ENCODE measurements at regions not wholly inside any gene's neighbourhood (a gene's known extent, or its start where the extent isn't known, plus 50 kb on each side); places are given as distances from the start of the nearest gene placed in this dataset.

GRCh38 chr2:104431701-104432121, 422.2 kb upstream of the POU3F3 start:
- Mint-ChIP-seq H3K4me3 (no peak overlapping the region), H3K4me1 (peaks cover 67% of the 10 kb centered on the region), H3K27me3 (ENCODE audit: insufficient read depth, low read depth) (peaks cover 4% of the 10 kb centered on the region), H3K9me3 (peaks cover 2% of the 10 kb centered on the region), H3K27ac (no peak overlapping the region), H3K36me3 (no peaks in the 10 kb centered on the region)
- no peak for TF ChIP-seq EZH2phosphoT487 (IDR thresholded peaks at IDR 0.05)
- no peak for TF ChIP-seq CTCF (IDR thresholded peaks at IDR 0.05)
- no peak for TF ChIP-seq EZH2 (IDR thresholded peaks at IDR 0.05)
- Histone ChIP-seq H3K9me3 (ENCODE audit: low read depth) (no peaks in the 10 kb centered on the region), H3K4me2 (no peak overlapping the region), H3F3A (ENCODE audit: low read depth) (peaks cover 10% of the 10 kb centered on the region), H3K27me3 (no peaks in the 10 kb centered on the region), H4K20me1 (ENCODE audit: low read depth) (peaks cover 4% of the 10 kb centered on the region), H2AFZ (replicated peaks) (no peak overlapping the region), H3K9ac (no peak overlapping the region), H3K79me2 (ENCODE audit: low read depth) (no peaks in the 10 kb centered on the region), H3K4me3 (no peak overlapping the region), H3K4me1 (peaks cover 23% of the 10 kb centered on the region), H3K27ac (no peak overlapping the region), H3K36me3 (no peaks in the 10 kb centered on the region)
- DNase-seq (ENCODE audit: low spot score) = no peak

DNA sequence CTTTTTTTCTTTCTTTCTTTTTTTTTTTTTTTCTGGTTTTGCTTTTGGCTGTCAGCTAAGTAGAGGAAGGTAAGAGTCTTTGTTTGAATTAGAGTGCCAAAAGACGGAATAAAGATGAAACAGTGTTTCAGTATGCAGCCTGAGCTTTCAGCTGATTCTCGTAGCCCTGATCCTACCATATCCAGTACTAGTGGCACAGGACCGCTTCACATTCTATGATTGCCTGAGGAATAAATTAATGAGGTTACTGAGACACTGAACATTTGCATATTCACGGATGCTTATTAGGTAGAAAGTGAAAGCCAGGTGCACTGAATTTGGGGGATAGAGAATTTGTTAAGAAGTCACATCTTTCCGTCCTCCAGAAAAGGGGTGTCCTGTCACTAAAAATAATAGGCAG, 421.5 kb upstream of the POU3F3 start:
- Histone ChIP-seq H3K9ac (no peak overlapping the region), H3K79me2 (ENCODE audit: low read depth) (no peaks in the 10 kb centered on the region), H2AFZ (replicated peaks) (no peak overlapping the region), H3K27me3 (no peaks in the 10 kb centered on the region), H3K4me2 (no peak overlapping the region), H3K27ac (no peak overlapping the region), H3K4me3 (no peak overlapping the region), H3F3A (ENCODE audit: low read depth) (peaks cover 10% of the 10 kb centered on the region), H3K9me3 (ENCODE audit: low read depth) (no peaks in the 10 kb centered on the region), H3K4me1 (peaks cover 23% of the 10 kb centered on the region), H4K20me1 (ENCODE audit: low read depth) (peaks cover 4% of the 10 kb centered on the region), H3K36me3 (no peaks in the 10 kb centered on the region)
- TF ChIP-seq EZH2 (IDR thresholded peaks at IDR 0.05) (no peak), CTCF (IDR thresholded peaks at IDR 0.05) (no peak), EZH2phosphoT487 (IDR thresholded peaks at IDR 0.05) (no peak)
- H3K27ac Mint-ChIP-seq = peak overlapping the region; percentile 46
- H3K4me1 Mint-ChIP-seq = peaks cover 66% of the 10 kb centered on the region
- no peak overlapping the region for H3K4me3 Mint-ChIP-seq
- no peak for DNase-seq (ENCODE audit: low spot score)
- peaks cover 4% of the 10 kb centered on the region for H3K9me3 Mint-ChIP-seq
- peaks cover 2% of the 10 kb centered on the region for H3K36me3 Mint-ChIP-seq
- H3K27me3 Mint-ChIP-seq (ENCODE audit: insufficient read depth, low read depth) = peaks cover 6% of the 10 kb centered on the region

GRCh38 chr2:104432991-104433390, 420.9 kb upstream of the POU3F3 start:
- H3K4me1 Mint-ChIP-seq = peaks cover 66% of the 10 kb centered on the region
- Histone ChIP-seq H3K4me2 (no peak overlapping the region), H3K9me3 (ENCODE audit: low read depth) (no peaks in the 10 kb centered on the region), H3K4me1 (peaks cover 23% of the 10 kb centered on the region), H4K20me1 (ENCODE audit: low read depth) (peaks cover 4% of the 10 kb centered on the region), H3K79me2 (ENCODE audit: low read depth) (no peaks in the 10 kb centered on the region), H3K27me3 (no peaks in the 10 kb centered on the region), H3K4me3 (no peak overlapping the region), H3K9ac (no peak overlapping the region), H2AFZ (replicated peaks) (no peak overlapping the region), H3F3A (ENCODE audit: low read depth) (peaks cover 10% of the 10 kb centered on the region), H3K36me3 (no peaks in the 10 kb centered on the region), H3K27ac (no peak overlapping the region)
- DNase-seq (ENCODE audit: low spot score) = no peak
- H3K4me3 Mint-ChIP-seq = peak overlapping the region; percentile 60
- H3K27me3 Mint-ChIP-seq (ENCODE audit: insufficient read depth, low read depth) = peaks cover 6% of the 10 kb centered on the region
- H3K27ac Mint-ChIP-seq = peak overlapping the region; percentile 90
- no peak for TF ChIP-seq EZH2phosphoT487 (IDR thresholded peaks at IDR 0.05)
- H3K9me3 Mint-ChIP-seq = peaks cover 4% of the 10 kb centered on the region
- H3K36me3 Mint-ChIP-seq = peaks cover 2% of the 10 kb centered on the region

DNA sequence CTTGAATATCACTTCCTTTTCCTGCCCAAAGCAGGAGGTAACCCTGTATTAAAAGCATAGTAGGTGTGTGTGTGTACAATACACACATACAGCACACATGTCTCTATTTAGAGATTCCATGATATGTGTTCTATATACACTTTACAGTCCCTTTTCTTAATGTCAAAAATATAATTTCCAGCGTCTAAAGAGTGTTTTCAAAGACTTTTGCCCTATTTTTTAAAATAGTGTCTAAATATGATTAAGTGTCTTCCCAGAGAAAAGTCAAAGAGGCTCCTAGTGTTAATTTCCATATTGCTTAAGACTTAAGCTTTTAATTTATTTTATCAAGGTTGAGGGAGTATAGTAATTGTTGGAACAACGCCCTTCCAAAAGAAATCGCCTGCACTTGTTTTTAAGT, 420.3 kb upstream of the POU3F3 start:
- no peak overlapping the region for H3K4me3 ChIP-seq
- peaks cover 10% of the 10 kb centered on the region for H3F3A ChIP-seq (ENCODE audit: low read depth)
- TF ChIP-seq CTCF (IDR thresholded peaks at IDR 0.05) (no peak), EZH2phosphoT487 (IDR thresholded peaks at IDR 0.05) (no peak), EZH2 (IDR thresholded peaks at IDR 0.05) (no peak)
- H2AFZ ChIP-seq (replicated peaks) = no peak overlapping the region
- H3K79me2 ChIP-seq (ENCODE audit: low read depth) = no peaks in the 10 kb centered on the region
- Mint-ChIP-seq H3K4me1 (peaks cover 65% of the 10 kb centered on the region), H3K36me3 (peaks cover 2% of the 10 kb centered on the region), H3K4me3 (no peak overlapping the region), H3K9me3 (peaks cover 7% of the 10 kb centered on the region), H3K27ac (peak overlapping the region; percentile 7), H3K27me3 (ENCODE audit: insufficient read depth, low read depth) (peaks cover 6% of the 10 kb centered on the region)
- H4K20me1 ChIP-seq (ENCODE audit: low read depth) = peaks cover 4% of the 10 kb centered on the region
- no peak overlapping the region for H3K9ac ChIP-seq
- no peaks in the 10 kb centered on the region for H3K27me3 ChIP-seq
- no peak overlapping the region for H3K4me2 ChIP-seq
- no peak for DNase-seq (ENCODE audit: low spot score)
- H3K27ac ChIP-seq = no peak overlapping the region
- no peaks in the 10 kb centered on the region for H3K36me3 ChIP-seq
- H3K4me1 ChIP-seq = peaks cover 23% of the 10 kb centered on the region
- no peaks in the 10 kb centered on the region for H3K9me3 ChIP-seq (ENCODE audit: low read depth)

Data from neural progenitor cell (in vitro differentiated cells).